ENCODE measurements at regions not wholly inside any gene's neighbourhood (a gene's known extent, or its start where the extent isn't known, plus 50 kb on each side); places are given as distances from the start of the nearest gene placed in this dataset.

DNA sequence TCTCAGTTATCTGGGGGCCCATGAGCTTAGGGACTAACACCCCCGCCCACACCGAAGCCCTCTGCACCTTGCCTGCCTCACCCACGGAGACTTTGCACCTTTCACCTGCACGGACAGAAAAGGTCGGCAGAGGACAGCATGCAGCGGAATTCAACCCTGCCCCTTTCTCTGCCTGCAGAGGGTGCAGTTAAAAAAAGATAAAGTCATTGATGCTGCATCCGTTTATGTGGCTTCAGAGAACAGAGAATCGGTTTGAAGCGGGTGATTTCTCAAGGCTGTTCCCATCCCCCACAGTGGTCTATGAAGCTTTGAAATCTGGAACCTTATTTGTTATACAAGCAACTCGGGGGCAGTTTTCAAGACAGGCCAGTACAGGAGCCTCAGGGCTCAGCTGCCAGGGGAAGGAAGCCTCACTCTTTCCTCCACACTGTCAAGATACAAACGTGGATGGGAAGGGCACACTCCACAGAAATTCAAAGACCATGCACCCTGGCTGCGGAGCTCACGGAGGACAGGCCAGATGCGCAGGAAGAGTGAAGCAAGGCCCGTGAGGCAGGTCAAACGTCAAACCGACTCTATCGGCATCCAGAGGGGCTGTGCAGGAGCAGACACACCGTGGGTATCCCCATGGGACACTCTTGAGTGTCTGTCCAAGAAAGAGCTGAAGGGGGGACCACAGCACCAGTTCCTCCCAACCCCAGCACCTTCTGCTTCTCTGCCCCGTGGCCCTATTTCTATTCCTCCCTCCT is 66.3 kb downstream of the INSIG1 start:
- no peak overlapping the region for H2BK15ac ChIP-seq (ENCODE audit: low read depth, low read length)
- no peak for DNase-seq
- no peak overlapping the region for H3K9ac ChIP-seq (ENCODE audit: extremely low read depth, insufficient read length, low read length)
- no peak overlapping the region for H2AK5ac ChIP-seq (ENCODE audit: insufficient read length, low read length)
- no peak overlapping the region for H4K91ac ChIP-seq (ENCODE audit: insufficient read length, low read depth, low read length)
- WGBS (ENCODE audit: extremely low coverage, insufficient read length, low lambda C conversion rate) = no CpG with 5 or more reads among the region's 20 CpGs
- no peak overlapping the region for H3K4ac ChIP-seq (ENCODE audit: low read depth, low read length)
- H3K23ac ChIP-seq (ENCODE audit: insufficient read length, low read depth, low read length) = no peak overlapping the region
- peaks cover 8% of the 10 kb centered on the region; the same call in 1 of the 2 replicates for H3K27me3 ChIP-seq (ENCODE audit: insufficient read depth, low read length)
- Mint-ChIP-seq H3K36me3 (ENCODE audit: insufficient read depth in 1 of 3, low read depth in 3 of 3) (peaks cover 0 to 5% (median 4%) of the 10 kb centered on the region in 3 experiments; a peak in 2 of 7 replicates), H3K4me3 (no peak overlapping the region), H3K27ac (no peak overlapping the region), H3K9me3 (peaks cover 9 to 11% of the 10 kb centered on the region in 2 experiments), H3K27me3 (ENCODE audit: low read depth) (peaks cover 80% of the 10 kb centered on the region), H3K4me1 (peaks cover 14 to 33% of the 10 kb centered on the region in 2 experiments)
- no peak overlapping the region for H4K5ac ChIP-seq (ENCODE audit: insufficient read length, low read depth, low read length)
- H2BK12ac ChIP-seq (ENCODE audit: insufficient read length, low read depth, low read length) = no peak overlapping the region
- no peak overlapping the region for H3K27ac ChIP-seq (ENCODE audit: insufficient read length, low read depth, low read length)
- no peak overlapping the region for H3T11ph ChIP-seq (ENCODE audit: low read length)
- H3K23me2 ChIP-seq (ENCODE audit: insufficient read length, low read depth, low read length, poor library complexity, severe bottlenecking) = no peaks in the 10 kb centered on the region
- H2BK20ac ChIP-seq (ENCODE audit: low read depth, low read length, poor library complexity, severe bottlenecking) = no peak overlapping the region
- H4K20me1 ChIP-seq (ENCODE audit: control insufficient read depth, insufficient read depth, insufficient read length) = no peaks in the 10 kb centered on the region
- no peaks in the 10 kb centered on the region for H3K79me2 ChIP-seq (ENCODE audit: insufficient read depth, low read length)
- no peak overlapping the region for H3K4me2 ChIP-seq (ENCODE audit: insufficient read depth, insufficient read length, low read length)
- H3K9me3 ChIP-seq (ENCODE audit: control insufficient read depth, low read depth, low read length) = no peaks in the 10 kb centered on the region
- H3K79me1 ChIP-seq (ENCODE audit: insufficient read depth, low read depth, low read length, poor library complexity, severe bottlenecking) = no peaks in the 10 kb centered on the region
- H2AFZ ChIP-seq (ENCODE audit: low read length) = no peak overlapping the region
- no peaks in the 10 kb centered on the region for H3K4me1 ChIP-seq (ENCODE audit: insufficient read depth, low read length)
- TF ChIP-seq, protein P1, sequence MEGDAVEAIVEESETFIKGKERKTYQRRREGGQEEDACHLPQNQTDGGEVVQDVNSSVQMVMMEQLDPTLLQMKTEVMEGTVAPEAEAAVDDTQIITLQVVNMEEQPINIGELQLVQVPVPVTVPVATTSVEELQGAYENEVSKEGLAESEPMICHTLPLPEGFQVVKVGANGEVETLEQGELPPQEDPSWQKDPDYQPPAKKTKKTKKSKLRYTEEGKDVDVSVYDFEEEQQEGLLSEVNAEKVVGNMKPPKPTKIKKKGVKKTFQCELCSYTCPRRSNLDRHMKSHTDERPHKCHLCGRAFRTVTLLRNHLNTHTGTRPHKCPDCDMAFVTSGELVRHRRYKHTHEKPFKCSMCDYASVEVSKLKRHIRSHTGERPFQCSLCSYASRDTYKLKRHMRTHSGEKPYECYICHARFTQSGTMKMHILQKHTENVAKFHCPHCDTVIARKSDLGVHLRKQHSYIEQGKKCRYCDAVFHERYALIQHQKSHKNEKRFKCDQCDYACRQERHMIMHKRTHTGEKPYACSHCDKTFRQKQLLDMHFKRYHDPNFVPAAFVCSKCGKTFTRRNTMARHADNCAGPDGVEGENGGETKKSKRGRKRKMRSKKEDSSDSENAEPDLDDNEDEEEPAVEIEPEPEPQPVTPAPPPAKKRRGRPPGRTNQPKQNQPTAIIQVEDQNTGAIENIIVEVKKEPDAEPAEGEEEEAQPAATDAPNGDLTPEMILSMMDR (conservative IDR thresholded peaks at IDR 0.05) = 0 out of 3 replicates have a peak, but pooled peaks have one; percentile 21
- H3K56ac ChIP-seq (ENCODE audit: insufficient read length, low read depth, low read length) = no peak overlapping the region
- no peak overlapping the region for H3K18ac ChIP-seq (ENCODE audit: insufficient read length, low read depth, low read length)
- no peak overlapping the region for H3K14ac ChIP-seq (ENCODE audit: insufficient read depth, low read length)
- H2BK5ac ChIP-seq (ENCODE audit: insufficient read length, low read length) = no peak overlapping the region
- H4K8ac ChIP-seq (replicated peaks; ENCODE audit: insufficient read length, low read depth, low read length) = no peak overlapping the region
- no peak overlapping the region for H2BK120ac ChIP-seq (ENCODE audit: low read depth, low read length, poor library complexity, severe bottlenecking)

Measured in H9 (cell line).